ENCODE measurements at regions not wholly inside any gene's neighbourhood (a gene's known extent, or its start where the extent isn't known, plus 50 kb on each side); places are given as distances from the start of the nearest gene placed in this dataset.

DNA sequence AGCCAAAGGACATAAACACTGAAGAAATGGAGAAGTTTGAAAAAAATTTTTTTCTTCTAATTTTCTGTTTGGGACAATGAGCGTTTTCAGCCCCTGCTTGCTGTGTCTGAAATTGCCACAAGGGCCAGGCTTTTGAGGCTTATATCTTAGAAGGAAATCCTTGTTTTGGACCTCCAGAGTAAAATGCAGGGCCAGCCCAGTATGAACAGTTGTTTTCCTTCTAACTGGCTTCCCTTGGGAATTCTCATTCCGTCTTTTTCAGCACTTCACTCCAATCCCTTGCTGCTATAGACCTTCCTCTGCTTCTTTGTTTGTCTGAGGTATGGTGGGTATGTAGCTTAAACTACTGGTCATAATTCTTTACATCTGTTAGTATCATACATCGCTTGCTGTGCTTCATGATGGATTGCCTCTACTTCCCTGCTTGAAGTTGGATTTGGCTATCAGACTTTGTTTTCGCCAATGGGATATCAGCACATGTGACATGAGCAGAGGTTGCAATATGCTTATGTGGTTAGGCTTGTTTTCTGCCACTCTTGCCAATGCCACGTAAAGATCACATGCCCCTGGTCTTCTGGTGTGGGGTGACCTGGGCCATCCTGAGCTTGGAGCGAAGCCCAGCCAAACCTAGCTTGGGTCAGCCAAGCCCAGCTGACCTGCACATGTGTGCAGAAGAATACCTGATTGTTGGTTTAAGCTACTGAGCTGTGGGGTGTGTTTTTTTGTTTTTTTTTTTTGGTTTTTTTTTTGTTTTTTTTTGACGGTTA lies 64.7 kb downstream of the AVPR1A start (continued):
- no peak for TF ChIP-seq SMARCC2 (IDR thresholded peaks at IDR 0.05; ENCODE audit: low read depth)
- TF ChIP-seq JUNB (CRISPR knock-in tag; conservative IDR thresholded peaks at IDR 0.05): no peak

DNA sequence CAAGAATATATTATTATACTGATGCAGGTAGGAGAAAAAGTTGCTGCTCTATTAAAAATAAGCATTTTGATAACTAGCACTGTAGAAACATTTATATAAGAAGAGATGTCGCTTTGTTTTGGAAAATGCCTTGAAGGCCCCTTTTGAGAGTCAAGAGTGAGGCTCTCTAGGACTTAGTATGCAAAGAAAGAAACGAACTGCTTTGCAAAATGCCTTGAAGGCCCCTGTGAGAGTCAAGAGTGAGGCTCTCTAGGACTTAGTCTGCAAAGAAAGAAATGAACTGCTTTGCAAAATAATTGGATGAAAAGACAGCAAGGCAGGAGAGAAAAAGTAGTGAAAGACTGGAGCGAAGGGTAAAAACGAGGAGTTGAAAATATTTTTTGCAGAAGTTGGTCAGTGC lies 65.9 kb downstream of the AVPR1A start:
- H3K9me3 ChIP-seq (replicated peaks; ENCODE audit: control insufficient read depth, insufficient read depth, low read depth, low read length): no peaks in the 10 kb centered on the region
- H2AFZ ChIP-seq (ENCODE audit: low read depth, low read length): no peak overlapping the region; the same call in 1 of the 2 replicates
- no peak overlapping the region for H3K27ac ChIP-seq (ENCODE audit: extremely low read depth, low read depth, low read length)
- no peaks in the 10 kb centered on the region; a peak in 1 of 5 replicates for H3K27me3 ChIP-seq (ENCODE audit: control insufficient read depth in 2 of 2, insufficient read depth in 2 of 2, low read length in 2 of 2)
- no peaks in the 10 kb centered on the region for H3K36me3 ChIP-seq (ENCODE audit: control insufficient read depth, insufficient read depth, low read length)
- WGBS (ENCODE audit: insufficient coverage, low coverage, missing lambda C conversion rate): 17% methylated on average over 4 of the region's 4 CpGs
- in situ Hi-C loops (cut with MboI): no loop called here
- H3K9ac ChIP-seq (ENCODE audit: insufficient read depth in 1 of 2, low read depth in 2 of 2, low read length in 2 of 2): no peak overlapping the region
- DNase-seq (ENCODE audit: extremely low read depth in 1 of 4, low spot score in 3 of 4) (no peak), ATAC-seq (no peak), FAIRE-seq (no peak)
- H3K9me1 ChIP-seq (ENCODE audit: control insufficient read depth, insufficient read depth, low read length): no peaks in the 10 kb centered on the region
- no peak overlapping the region for H3K4me2 ChIP-seq (ENCODE audit: insufficient read depth, low read length)
- H3K79me2 ChIP-seq (ENCODE audit: control insufficient read depth, insufficient read depth, low read length): no peaks in the 10 kb centered on the region
- no peak overlapping the region for H3K4me3 ChIP-seq
- BruUV-seq (replicated peaks): no TSS peak
- H3K4me1 ChIP-seq (replicated peaks in 1 of 2; ENCODE audit: control insufficient read depth in 2 of 2, insufficient read depth in 2 of 2, low read length in 2 of 2): peaks cover 0 to 5% of the 10 kb centered on the region in 2 experiments; a peak in 1 of 5 replicates
- POLR2A ChIA-PET: no interaction called here
- intact Hi-C loops (cut with micrococcal nuclease): no loop called here
- TF ChIP-seq ZKSCAN8 (CRISPR knock-in tag; IDR thresholded peaks at IDR 0.05): no peak
- TF ChIP-seq RHOXF2B (CRISPR knock-in tag; conservative IDR thresholded peaks at IDR 0.05): no peak
- TF ChIP-seq MTF1 (CRISPR knock-in tag; IDR thresholded peaks at IDR 0.05; ENCODE audit: borderline replicate concordance): no peak
- TF ChIP-seq HMGN3 (IDR thresholded peaks at IDR 0.05; ENCODE audit: borderline replicate concordance, extremely low read depth, insufficient read length, low read depth, low read length): no peak
- CTCF ChIA-PET (ENCODE audit: low intra/inter-chr PET ratio): no interaction called here
- no peaks in the 10 kb centered on the region for H4K20me1 ChIP-seq (replicated peaks; ENCODE audit: control insufficient read depth, insufficient read depth, low read length)

Measured in K562 (cell line).